Sigmoid colon (tissue), 3 donors: ENCODE measurements at regions not wholly inside any gene's neighbourhood (a gene's known extent, or its start where the extent isn't known, plus 50 kb on each side); places are given as distances from the start of the nearest gene placed in this dataset.

Experiments used
- CTCF ChIP-seq, 4 experiments: fragments of 450-650 bp in 3 of 4; fragments of 200-600 bp in 1 of 4; IDR thresholded peaks; one replicate each; pipeline ENCODE4 v1.5.1; 2016 to 2019; ENCODE audit warnings: antibody characterized with exemption in 4 of 4, mild to moderate bottlenecking in 3 of 4, moderate library complexity in 2 of 4
- POLR2A ChIP-seq, 2 donors: fragments of 450-650 bp; IDR thresholded peaks; one replicate each; pipeline ENCODE4 v1.6.1; 2016; ENCODE audit warnings: antibody characterized with exemption in 2 of 2, mild to moderate bottlenecking in 2 of 2, moderate library complexity in 2 of 2

GRCh38 chr2:181234487-181234891, 222.7 kb upstream of the ITGA4 start:
- TF ChIP-seq CTCF (IDR thresholded peaks at IDR 0.05) (no peak), POLR2A (IDR thresholded peaks at IDR 0.05) (no peak)
